ENCODE measurements at regions not wholly inside any gene's neighbourhood (a gene's known extent, or its start where the extent isn't known, plus 50 kb on each side); places are given as distances from the start of the nearest gene placed in this dataset.
"Not testable (repeated sequence)": the region's sequence is repeated elsewhere in the genome, so short reads cannot be mapped to it uniquely, and the experiment has no call there.

- no peak for TF ChIP-seq CTCF (conservative IDR thresholded peaks at IDR 0.05; ENCODE audit: low read depth, low read length)
- no peak overlapping the region for H3K4me3 ChIP-seq (ENCODE audit: low read depth, low read length)
- no peak for DNase-seq (ENCODE audit: low read depth)
Measured at GRCh38 chr18:1133541-1133940, 228.9 kb downstream of the ADCYAP1 start.

DNA sequence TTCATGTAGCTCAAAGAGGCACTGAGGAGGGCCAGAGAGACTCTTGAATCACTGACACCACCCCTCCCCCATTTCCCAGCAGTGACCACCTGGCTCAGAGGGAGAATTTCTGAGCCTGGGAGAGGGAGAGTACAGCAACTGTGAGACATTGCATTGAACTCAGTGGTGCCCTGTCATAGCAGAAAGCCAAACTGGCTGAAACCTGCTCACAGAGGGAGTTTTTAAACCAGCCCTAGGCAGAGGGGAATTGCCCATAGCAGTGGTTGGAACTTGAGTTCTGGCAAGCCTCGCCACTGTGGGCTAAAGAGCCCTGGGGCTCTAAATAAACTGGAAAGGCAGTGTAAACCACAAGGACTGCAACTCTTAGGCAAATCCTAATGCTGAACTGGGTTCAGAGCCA, 243.1 kb downstream of the ADCYAP1 start:
- H3K4me3 ChIP-seq (ENCODE audit: low read depth, low read length) = no peak overlapping the region
- TF ChIP-seq CTCF (conservative IDR thresholded peaks at IDR 0.05; ENCODE audit: low read depth, low read length) = no peak
- DNase-seq (ENCODE audit: low read depth) = no peak

- no peak overlapping the region for H3K4me3 ChIP-seq (ENCODE audit: low read depth, low read length)
- no peak for TF ChIP-seq CTCF (conservative IDR thresholded peaks at IDR 0.05; ENCODE audit: low read depth, low read length)
- no peak for DNase-seq (ENCODE audit: low read depth)
Measured at GRCh38 chr18:1149709-1150108, 245.0 kb downstream of the ADCYAP1 start.

- no peak for TF ChIP-seq CTCF (conservative IDR thresholded peaks at IDR 0.05; ENCODE audit: low read depth, low read length)
- no peak for DNase-seq (ENCODE audit: low read depth)
Measured at GRCh38 chr18:1150344-1150743, 245.7 kb downstream of the ADCYAP1 start.

GRCh38 chr18:1152958-1153357, 248.3 kb downstream of the ADCYAP1 start:
- not testable (repeated sequence) for DNase-seq (ENCODE audit: low read depth); H3K4me3 ChIP-seq (ENCODE audit: low read depth, low read length)

More at GRCh38 chr18:1150344-1150743, 245.7 kb downstream of the ADCYAP1 start:
- no peak overlapping the region for H3K4me3 ChIP-seq (ENCODE audit: low read depth, low read length)

- H3K4me3 ChIP-seq (ENCODE audit: low read depth, low read length) = no peak overlapping the region
- no peak for DNase-seq (ENCODE audit: low read depth)
- no peak for TF ChIP-seq CTCF (conservative IDR thresholded peaks at IDR 0.05; ENCODE audit: low read depth, low read length)
Measured at GRCh38 chr18:1173593-1173992, 268.9 kb downstream of the ADCYAP1 start.

DNA sequence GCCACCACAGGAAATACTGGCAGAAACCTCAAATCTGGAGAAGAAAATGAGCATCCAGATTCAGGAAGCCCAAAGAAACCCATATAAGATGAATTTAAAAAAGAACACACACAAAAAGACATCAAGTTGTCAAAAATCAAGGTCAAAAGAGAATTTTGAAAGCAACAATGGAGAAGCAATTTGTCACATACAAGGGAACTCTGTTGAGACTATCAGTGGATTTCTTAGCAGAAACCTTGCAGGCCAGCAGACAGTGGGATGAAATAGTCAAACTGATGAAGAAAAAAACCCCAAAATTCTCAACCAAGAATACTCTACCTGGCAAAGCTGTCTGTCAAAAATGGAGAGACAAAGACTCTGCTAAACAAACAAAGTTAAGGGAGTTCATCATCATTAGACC, 272.6 kb downstream of the ADCYAP1 start:
- no peak for TF ChIP-seq CTCF (conservative IDR thresholded peaks at IDR 0.05; ENCODE audit: low read depth, low read length)
- no peak for DNase-seq (ENCODE audit: low read depth)
- no peak overlapping the region for H3K4me3 ChIP-seq (ENCODE audit: low read depth, low read length)

DNA sequence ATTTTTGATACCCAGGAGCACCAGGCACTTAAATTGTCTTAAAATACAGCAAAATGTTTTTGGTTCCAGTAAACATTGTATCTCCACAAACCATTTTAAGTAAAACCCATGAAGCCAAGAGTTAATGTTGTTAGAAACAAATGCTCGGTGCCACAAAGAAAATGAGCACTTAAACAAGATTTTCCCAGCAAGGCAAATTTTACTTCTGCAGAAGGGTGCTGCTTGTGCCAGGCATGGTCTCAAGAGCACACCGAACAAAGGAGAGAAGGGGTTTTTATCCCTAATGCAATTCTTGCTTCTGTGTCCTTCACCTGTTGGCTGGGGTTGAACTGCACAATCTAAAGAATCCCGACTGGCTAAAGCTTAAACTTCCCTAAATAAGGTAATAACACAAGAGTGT, 286.7 kb downstream of the ADCYAP1 start:
- no peak for DNase-seq (ENCODE audit: low read depth)
- no peak overlapping the region for H3K4me3 ChIP-seq (ENCODE audit: low read depth, low read length)
- no peak for TF ChIP-seq CTCF (conservative IDR thresholded peaks at IDR 0.05; ENCODE audit: low read depth, low read length)

Measured in choroid plexus epithelial cell (primary cell).